HEK293T (cell line): ENCODE measurements at regions not wholly inside any gene's neighbourhood (a gene's known extent, or its start where the extent isn't known, plus 50 kb on each side); places are given as distances from the start of the nearest gene placed in this dataset.

ENCODE experiments used
- CTCF ChIA-PET: fragments of 350-600 bp; formaldehyde crosslinking; extraction: SDS; loops from one replicate; lab custom pipeline; 2021; ENCODE audit warnings: antibody characterized with exemption, inconsistent platforms; lab: Yijun Ruan, JAX
- POLR2A ChIA-PET: fragments of 350-600 bp; formaldehyde crosslinking; extraction: SDS; loops from one replicate; lab custom pipeline; 2020; ENCODE audit warnings: antibody characterized with exemption, inconsistent platforms; lab: Yijun Ruan, JAX
- DNase-seq: peaks from one replicate; pipeline ENCODE4 v3.0.0; 2012; ENCODE audit warnings: mixed read lengths; ENCODE audit errors: extremely low spot score
- ARNT ChIP-seq: fragments of 450-650 bp; IDR thresholded peaks from 2 replicates; pipeline ENCODE4 v1.6.1; 2017; ENCODE audit warnings: mild to moderate bottlenecking
- BHLHE40 ChIP-seq: fragments of 450-650 bp; IDR thresholded peaks from 2 replicates; pipeline ENCODE4 v1.6.1; 2016; ENCODE audit warnings: mild to moderate bottlenecking, moderate library complexity, borderline replicate concordance
- CTBP1 ChIP-seq: fragments of 450-650 bp; IDR thresholded peaks from 2 replicates; pipeline ENCODE4 v1.6.1; 2016; ENCODE audit warnings: borderline replicate concordance
- ELF4 ChIP-seq: fragments of 450-650 bp; IDR thresholded peaks from 2 replicates; pipeline ENCODE4 v1.6.1; 2017; ENCODE audit warnings: antibody characterized with exemption
- FOXA1 ChIP-seq: fragments of 450-650 bp; IDR thresholded peaks from 2 replicates; pipeline ENCODE4 v1.6.1; 2016; ENCODE audit warnings: mild to moderate bottlenecking
- FOXK2 ChIP-seq: fragments of 450-650 bp; IDR thresholded peaks from 2 replicates; pipeline ENCODE4 v1.6.1; 2016; ENCODE audit warnings: mild to moderate bottlenecking
- FOXM1 ChIP-seq: fragments of 450-650 bp; IDR thresholded peaks from 2 replicates; pipeline ENCODE4 v1.6.1; 2017; ENCODE audit warnings: mild to moderate bottlenecking, borderline replicate concordance
- HDGF ChIP-seq: fragments of 450-650 bp; IDR thresholded peaks from 2 replicates; pipeline ENCODE4 v1.6.1; 2017; ENCODE audit warnings: antibody characterized with exemption, borderline replicate concordance
- L3MBTL2 ChIP-seq: fragments of 450-650 bp; conservative IDR thresholded peaks from 2 replicates; pipeline ENCODE4 v1.6.1; 2016; ENCODE audit warnings: mild to moderate bottlenecking
- LEF1 ChIP-seq: fragments of 450-650 bp; IDR thresholded peaks from 2 replicates; pipeline ENCODE4 v1.6.1; 2017; ENCODE audit warnings: mild to moderate bottlenecking, borderline replicate concordance
- NFRKB ChIP-seq: fragments of 450-650 bp; IDR thresholded peaks from 2 replicates; pipeline ENCODE4 v1.6.1; 2016; ENCODE audit warnings: mild to moderate bottlenecking, moderate library complexity
- SP1 ChIP-seq: fragments of 450-650 bp; IDR thresholded peaks from 2 replicates; pipeline ENCODE4 v1.6.1; 2017
- SUZ12 ChIP-seq: fragments of 450-650 bp; IDR thresholded peaks from 2 replicates; pipeline ENCODE4 v1.6.1; 2016; ENCODE audit warnings: mild to moderate bottlenecking
- TARDBP ChIP-seq: fragments of 450-650 bp; IDR thresholded peaks from 2 replicates; pipeline ENCODE4 v1.6.1; 2016
- ZNF384 ChIP-seq: fragments of 450-650 bp; IDR thresholded peaks from 2 replicates; pipeline ENCODE4 v1.6.1; 2016
- TF ChIP-seq, protein P1 (sequence below): fragments of 450-650 bp; IDR thresholded peaks from 2 replicates; pipeline ENCODE4 v1.6.1; 2016

DNA sequence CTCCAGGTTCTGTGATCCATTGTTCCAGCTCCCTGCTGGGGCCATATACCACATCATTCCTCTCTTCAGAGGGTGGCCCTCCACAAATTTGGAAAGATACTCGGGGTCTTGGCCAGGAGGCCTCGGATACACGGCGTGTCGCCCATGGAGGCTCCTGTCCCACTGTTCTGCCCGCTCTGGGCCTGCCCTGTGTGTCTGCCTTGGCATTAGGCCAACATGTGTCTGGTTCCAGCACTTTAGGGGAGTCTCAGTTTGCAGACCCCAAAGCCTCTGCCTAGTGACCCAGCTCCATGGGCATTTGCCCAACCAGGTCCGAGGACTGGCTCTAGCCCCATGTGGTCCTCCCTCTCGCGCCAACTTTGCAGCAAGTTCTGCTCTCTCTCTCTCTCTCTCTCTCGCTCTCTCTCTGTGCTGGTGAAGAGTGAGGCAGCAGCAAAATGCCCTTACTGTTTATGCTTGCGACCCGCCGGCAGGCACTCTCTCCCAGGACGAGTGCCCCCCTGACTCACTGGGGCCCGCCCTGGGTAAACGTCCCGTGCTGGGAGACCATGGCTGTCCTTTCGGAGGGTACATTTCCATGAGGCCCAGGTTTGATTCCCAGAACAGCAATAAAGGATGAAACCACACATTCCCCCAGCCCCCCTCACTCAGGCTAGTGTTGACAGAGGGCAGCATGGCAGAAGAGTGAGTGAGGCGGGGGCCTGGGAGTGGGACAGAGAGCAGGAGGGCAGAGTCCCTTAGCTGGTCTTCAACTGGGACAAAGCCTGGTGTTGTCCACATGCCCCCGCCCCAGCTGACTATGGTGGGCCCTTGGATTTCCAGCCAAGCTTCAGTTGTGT is 77.9 kb downstream of the ISG20 start:
- TF ChIP-seq TARDBP (no peak), ARNT (no peak), FOXM1 (no peak)
- no peak for DNase-seq
- CTCF ChIA-PET: no interaction called here
- POLR2A ChIA-PET: no interaction called here

DNA sequence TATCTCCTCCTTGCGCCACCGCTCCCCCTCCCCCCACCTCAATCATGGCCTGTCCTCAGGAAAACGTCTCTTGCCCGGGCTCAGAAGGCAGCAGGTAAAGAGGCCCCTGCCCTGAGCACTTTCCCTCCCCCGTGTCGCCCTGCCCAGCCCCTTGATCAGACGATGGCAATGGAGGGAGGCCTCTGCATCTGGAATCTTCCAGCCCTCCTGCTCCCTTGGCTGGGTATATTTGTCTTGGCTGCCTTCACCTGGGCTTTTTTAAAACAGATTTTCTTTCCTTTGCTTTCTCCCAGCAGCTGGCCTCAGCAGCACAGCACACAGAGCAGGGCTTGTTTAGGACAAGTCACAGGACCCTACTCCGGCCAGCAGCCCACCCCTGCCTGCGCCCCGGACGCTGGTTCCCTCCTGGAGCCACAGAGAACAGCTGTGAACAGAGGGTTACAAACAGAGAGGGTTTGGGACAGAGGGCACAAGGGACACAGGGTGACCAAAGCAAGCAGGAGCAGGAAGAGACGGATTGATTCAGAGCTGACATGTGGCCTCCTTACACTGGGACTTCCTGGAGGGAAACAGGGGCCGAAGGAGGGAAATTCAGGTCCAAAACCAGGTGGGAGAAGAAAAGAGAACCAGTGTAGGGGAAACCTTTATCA is 78.7 kb downstream of the ISG20 start:
- CTCF ChIA-PET: no interaction called here
- POLR2A ChIA-PET: no interaction called here
- TF ChIP-seq FOXA1 (no peak), FOXM1 (no peak), NFRKB (no peak), CTBP1 (no peak), ARNT (no peak), HDGF (no peak), ELF4 (no peak), L3MBTL2 (no peak), SP1 (no peak), ZNF384 (no peak), BHLHE40 (no peak), TARDBP (no peak)
- TF ChIP-seq, protein P1, sequence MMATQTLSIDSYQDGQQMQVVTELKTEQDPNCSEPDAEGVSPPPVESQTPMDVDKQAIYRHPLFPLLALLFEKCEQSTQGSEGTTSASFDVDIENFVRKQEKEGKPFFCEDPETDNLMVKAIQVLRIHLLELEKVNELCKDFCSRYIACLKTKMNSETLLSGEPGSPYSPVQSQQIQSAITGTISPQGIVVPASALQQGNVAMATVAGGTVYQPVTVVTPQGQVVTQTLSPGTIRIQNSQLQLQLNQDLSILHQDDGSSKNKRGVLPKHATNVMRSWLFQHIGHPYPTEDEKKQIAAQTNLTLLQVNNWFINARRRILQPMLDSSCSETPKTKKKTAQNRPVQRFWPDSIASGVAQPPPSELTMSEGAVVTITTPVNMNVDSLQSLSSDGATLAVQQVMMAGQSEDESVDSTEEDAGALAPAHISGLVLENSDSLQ: no peak
- DNase-seq: no peak

DNA sequence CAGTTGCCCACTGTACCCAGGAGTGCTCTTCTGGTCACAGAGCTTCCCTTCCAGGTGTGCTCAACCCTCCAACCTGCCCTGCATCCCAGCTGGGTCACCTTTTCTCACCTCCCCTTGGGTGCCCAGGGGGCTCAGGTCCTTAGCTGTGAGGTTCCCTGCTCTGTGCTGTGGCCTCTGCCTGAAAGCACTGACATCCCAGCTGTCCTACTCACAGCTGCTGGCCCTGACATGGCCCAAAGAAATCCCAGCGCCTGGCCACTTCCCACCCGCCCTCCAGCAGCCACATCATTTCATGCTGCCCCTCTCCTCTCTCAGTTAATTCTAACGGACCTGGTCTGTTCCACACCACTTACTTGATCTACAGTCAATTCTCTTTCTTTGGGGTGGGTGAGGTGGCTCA is 79.9 kb downstream of the ISG20 start:
- no peak for DNase-seq
- ChIA-PET POLR2A (no interaction called here), CTCF (no interaction called here)
- TF ChIP-seq BHLHE40: no peak
- no peak for TF ChIP-seq HDGF
- no peak for TF ChIP-seq FOXK2
- no peak for TF ChIP-seq FOXM1
- TF ChIP-seq CTBP1: no peak
- no peak for TF ChIP-seq TARDBP
- TF ChIP-seq ZNF384: no peak
- no peak for TF ChIP-seq FOXA1
- TF ChIP-seq SUZ12: no peak
- TF ChIP-seq NFRKB: no peak
- no peak for TF ChIP-seq ARNT
- TF ChIP-seq SP1: no peak
- TF ChIP-seq, protein P1: no peak
- TF ChIP-seq ELF4: no peak
- no peak for TF ChIP-seq L3MBTL2

DNA sequence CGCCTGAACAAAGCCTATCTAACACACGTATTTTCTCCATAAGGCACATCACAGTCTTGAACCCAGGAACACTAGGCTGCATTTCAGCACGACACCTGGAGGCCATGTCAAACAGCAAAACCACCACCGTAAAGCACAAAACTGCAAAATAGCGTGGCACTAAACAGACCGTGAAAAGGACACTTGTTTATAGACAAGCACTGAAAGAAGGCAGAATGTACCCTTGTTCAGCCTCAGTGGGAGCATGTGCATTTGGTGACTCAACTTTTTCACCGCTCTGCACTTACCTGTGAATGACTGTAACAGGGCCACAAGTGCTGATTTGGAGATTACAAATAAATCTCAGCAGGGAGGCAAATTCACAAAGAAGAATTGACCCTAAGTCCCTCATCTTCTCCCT is 80.8 kb downstream of the ISG20 start:
- POLR2A ChIA-PET: no interaction called here
- DNase-seq: no peak
- CTCF ChIA-PET: no interaction called here
- TF ChIP-seq FOXK2: no peak
- TF ChIP-seq, protein P1: no peak
- TF ChIP-seq BHLHE40: no peak
- TF ChIP-seq SUZ12: no peak
- TF ChIP-seq ELF4: no peak
- no peak for TF ChIP-seq FOXA1
- TF ChIP-seq TARDBP: no peak
- no peak for TF ChIP-seq HDGF
- no peak for TF ChIP-seq L3MBTL2
- TF ChIP-seq ZNF384: no peak
- TF ChIP-seq FOXM1: no peak
- TF ChIP-seq SP1: no peak
- TF ChIP-seq CTBP1: no peak
- TF ChIP-seq NFRKB: no peak
- TF ChIP-seq ARNT: no peak
- TF ChIP-seq LEF1: no peak

DNA sequence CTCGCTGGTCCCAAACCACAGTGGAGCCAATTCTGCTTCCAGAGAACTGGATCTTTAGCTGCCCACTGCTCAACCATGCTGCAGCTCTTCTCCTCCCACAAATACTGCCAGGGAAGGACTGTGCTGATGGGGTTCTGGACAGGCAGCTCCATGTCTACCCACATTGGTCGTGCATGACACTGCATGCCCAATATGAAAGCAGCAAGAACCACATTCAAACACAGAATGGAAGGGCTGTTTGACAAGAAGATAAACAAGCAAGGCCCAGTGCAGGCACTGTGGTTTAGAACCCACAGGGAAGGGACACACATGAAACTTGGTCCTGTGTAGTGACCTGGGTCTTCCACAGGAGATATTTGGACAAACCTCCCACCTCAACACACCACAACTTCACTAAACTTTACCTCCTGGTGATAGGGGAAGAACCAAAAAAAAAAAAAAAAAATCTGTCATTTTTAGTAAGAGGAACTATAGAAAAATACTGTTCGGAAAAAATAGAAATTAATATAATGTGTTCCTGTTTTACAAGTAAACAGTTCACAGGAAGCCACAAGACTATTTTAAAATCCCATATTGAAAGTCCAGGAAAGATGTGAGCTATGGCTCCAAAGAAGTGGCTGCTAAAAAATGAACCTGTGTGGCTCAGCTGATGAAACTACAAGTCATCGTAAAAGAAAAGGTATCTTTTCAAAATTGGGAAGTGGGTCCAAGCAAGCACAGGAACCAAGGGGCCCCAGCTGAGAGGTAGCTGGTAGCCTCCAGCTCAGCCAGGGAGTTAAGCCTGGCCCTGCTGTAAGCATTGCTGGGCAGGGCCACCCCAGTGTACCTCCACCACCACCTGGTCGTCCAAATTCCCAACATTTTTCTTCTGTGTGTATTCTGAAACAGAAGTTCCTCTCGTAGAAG is 77.7 kb upstream of the ACAN start:
- TF ChIP-seq BHLHE40 (no peak), SP1 (no peak), HDGF (no peak), NFRKB (no peak), TARDBP (no peak), ARNT (no peak), CTBP1 (no peak), SUZ12 (no peak), FOXA1 (no peak), ELF4 (no peak), FOXK2 (no peak), ZNF384 (no peak), LEF1 (no peak), L3MBTL2 (no peak), FOXM1 (no peak)
- TF ChIP-seq, protein P1: no peak
- POLR2A ChIA-PET: no interaction called here
- CTCF ChIA-PET: no interaction called here
- DNase-seq: no peak
